HL-60 (cell line): ENCODE measurements at regions not wholly inside any gene's neighbourhood (a gene's known extent, or its start where the extent isn't known, plus 50 kb on each side); places are given as distances from the start of the nearest gene placed in this dataset.

ENCODE experiments used
- DNase-seq, 2 experiments: peaks; one replicate each; pipeline ENCODE4 v3.0.0-alpha.2; 2010 to 2020; ENCODE audit warnings: low read depth in 1 of 2, low spot score in 1 of 2
- H3K27ac ChIP-seq: fragments of 250-450 bp; sonication (Bioruptor Pico); replicated peaks from 2 replicates; pipeline ENCODE4 v1.5.1; 2020; ENCODE audit warnings: mild to moderate bottlenecking, moderate library complexity
- H3K27me3 ChIP-seq: fragments of 250-450 bp; sonication (Bioruptor Pico); 2 replicates; pipeline ENCODE4 v1.5.1; 2021; ENCODE audit warnings: mild to moderate bottlenecking, moderate library complexity; ENCODE audit not compliant: insufficient read depth, poor library complexity, severe bottlenecking
- H3K4me3 ChIP-seq: replicated peaks from 2 replicates; pipeline ENCODE4 v1.5.1; 2011; ENCODE audit warnings: mild to moderate bottlenecking, control low read depth, low read length; ENCODE audit not compliant: insufficient read depth
- CTCF ChIP-seq: IDR thresholded peaks from one replicate; pipeline ENCODE4 v1.5.1; 2011; ENCODE audit warnings: low read length, control low read depth, inconsistent platforms; ENCODE audit not compliant: insufficient read depth
- GABPA ChIP-seq: IDR thresholded peaks from 2 replicates; pipeline ENCODE4 v1.6.1; 2012; ENCODE audit warnings: low read depth
- POLR2AphosphoS5 ChIP-seq: IDR thresholded peaks from 2 replicates; pipeline ENCODE4 v1.6.1; 2012; ENCODE audit warnings: low read depth
- SPI1 ChIP-seq: IDR thresholded peaks from 2 replicates; pipeline ENCODE4 v1.6.1; 2012; ENCODE audit warnings: low read depth, mild to moderate bottlenecking, borderline replicate concordance
- TF ChIP-seq, protein P1 (sequence below): IDR thresholded peaks from 2 replicates; pipeline ENCODE4 v1.6.1; 2012; ENCODE audit warnings: low read depth; ENCODE audit not compliant: insufficient replicate concordance

DNA sequence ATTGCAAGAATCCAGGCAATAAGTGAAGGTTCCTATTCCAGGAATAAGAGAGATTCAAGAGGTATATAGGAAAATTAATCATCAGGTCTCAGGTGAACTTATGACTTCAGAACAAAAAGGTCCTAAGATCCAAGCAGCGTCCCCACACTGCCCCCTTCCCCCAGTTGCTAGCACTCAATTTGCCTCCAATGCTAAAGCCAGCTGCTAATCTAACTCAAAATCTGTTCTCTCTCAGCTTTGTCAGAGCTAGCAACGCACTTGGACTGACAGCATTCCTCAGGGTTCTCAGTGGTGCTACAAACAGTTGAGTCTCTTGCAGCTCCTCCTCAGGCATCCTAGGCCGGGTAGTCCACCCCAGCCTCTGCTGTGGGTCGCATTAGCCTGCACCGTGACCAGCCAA is 148.3 kb downstream of the RFX6 start:
- Histone ChIP-seq H3K27me3 (peaks cover 2% of the 10 kb centered on the region), H3K27ac (no peak overlapping the region), H3K4me3 (no peak overlapping the region)
- no peak for DNase-seq
- TF ChIP-seq GABPA = no peak
- no peak for TF ChIP-seq SPI1
- TF ChIP-seq, protein P1, sequence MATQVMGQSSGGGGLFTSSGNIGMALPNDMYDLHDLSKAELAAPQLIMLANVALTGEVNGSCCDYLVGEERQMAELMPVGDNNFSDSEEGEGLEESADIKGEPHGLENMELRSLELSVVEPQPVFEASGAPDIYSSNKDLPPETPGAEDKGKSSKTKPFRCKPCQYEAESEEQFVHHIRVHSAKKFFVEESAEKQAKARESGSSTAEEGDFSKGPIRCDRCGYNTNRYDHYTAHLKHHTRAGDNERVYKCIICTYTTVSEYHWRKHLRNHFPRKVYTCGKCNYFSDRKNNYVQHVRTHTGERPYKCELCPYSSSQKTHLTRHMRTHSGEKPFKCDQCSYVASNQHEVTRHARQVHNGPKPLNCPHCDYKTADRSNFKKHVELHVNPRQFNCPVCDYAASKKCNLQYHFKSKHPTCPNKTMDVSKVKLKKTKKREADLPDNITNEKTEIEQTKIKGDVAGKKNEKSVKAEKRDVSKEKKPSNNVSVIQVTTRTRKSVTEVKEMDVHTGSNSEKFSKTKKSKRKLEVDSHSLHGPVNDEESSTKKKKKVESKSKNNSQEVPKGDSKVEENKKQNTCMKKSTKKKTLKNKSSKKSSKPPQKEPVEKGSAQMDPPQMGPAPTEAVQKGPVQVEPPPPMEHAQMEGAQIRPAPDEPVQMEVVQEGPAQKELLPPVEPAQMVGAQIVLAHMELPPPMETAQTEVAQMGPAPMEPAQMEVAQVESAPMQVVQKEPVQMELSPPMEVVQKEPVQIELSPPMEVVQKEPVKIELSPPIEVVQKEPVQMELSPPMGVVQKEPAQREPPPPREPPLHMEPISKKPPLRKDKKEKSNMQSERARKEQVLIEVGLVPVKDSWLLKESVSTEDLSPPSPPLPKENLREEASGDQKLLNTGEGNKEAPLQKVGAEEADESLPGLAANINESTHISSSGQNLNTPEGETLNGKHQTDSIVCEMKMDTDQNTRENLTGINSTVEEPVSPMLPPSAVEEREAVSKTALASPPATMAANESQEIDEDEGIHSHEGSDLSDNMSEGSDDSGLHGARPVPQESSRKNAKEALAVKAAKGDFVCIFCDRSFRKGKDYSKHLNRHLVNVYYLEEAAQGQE = no peak
- no peak for TF ChIP-seq POLR2AphosphoS5
- no peak for TF ChIP-seq CTCF

DNA sequence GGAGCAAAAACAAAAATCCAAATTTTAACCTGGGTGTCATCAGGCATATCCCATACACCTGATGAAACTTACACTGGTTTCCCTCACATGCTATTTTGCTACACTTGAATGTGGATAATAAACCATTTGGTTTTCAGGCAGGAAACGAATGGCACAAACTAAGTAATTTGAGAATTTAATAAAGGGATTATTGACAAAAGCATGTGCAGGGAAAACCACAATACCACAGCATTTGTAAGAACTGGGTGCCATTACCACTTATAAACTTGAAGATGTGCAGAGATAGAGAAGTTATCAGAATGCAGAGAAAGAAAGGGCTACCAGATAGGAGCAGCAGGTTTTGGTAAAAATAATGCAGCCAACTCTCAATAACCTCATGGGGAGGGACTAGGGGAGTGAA is 151.2 kb downstream of the RFX6 start:
- TF ChIP-seq POLR2AphosphoS5 (no peak), SPI1 (no peak), GABPA (no peak), CTCF (no peak)
- TF ChIP-seq, protein P1 = no peak
- Histone ChIP-seq H3K27ac (no peak overlapping the region), H3K27me3 (no peaks in the 10 kb centered on the region), H3K4me3 (no peak overlapping the region)
- no peak for DNase-seq

DNA sequence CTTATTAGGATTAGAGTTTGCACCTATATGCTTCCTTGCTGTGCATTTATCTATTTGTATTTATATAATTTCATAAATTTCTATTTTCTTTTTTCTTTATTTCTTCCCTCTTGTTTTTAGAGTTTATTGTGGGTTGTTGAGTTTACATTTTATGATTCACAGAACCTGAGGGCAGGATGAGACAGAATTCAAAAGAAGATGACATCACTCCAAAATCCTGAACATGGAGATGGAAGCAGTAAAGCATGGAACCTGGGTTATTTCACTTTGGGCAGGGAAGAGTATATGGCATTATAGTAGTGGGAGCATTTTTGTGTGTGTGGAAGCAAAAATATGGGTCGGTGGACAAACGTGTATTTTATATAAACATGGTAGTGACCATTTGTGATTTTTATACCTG is 157.5 kb downstream of the RFX6 start:
- no peak for DNase-seq
- H3K4me3 ChIP-seq = no peak overlapping the region
- no peaks in the 10 kb centered on the region for H3K27me3 ChIP-seq
- H3K27ac ChIP-seq = no peak overlapping the region
- TF ChIP-seq SPI1 (no peak), GABPA (no peak), CTCF (no peak)

DNA sequence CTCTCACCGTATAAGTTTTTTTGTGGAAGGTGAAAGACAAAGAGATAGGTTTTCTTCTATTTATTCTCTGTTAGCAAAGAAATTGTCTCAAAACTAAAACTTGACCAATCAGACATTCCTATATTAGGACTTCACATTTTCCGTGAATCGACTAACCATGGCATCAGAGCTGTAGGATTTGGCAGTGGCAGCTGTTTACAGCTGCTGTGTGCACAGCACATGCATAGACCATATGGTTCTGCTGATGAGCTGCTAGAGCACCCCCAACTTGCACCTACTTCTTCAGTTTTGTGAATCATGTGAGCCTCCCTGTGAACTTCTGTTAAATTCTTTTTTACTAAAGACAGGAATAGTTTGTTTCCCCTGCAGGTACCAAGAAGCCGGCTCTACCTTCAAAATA is 157.9 kb downstream of the RFX6 start:
- Histone ChIP-seq H3K27ac (no peak overlapping the region), H3K4me3 (no peak overlapping the region), H3K27me3 (no peaks in the 10 kb centered on the region)
- no peak for DNase-seq
- TF ChIP-seq GABPA (no peak), CTCF (no peak), SPI1 (no peak), POLR2AphosphoS5 (no peak)
- TF ChIP-seq, protein P1 = no peak
